Sigmoid colon (tissue), 6 donors: ENCODE measurements at regions not wholly inside any gene's neighbourhood (a gene's known extent, or its start where the extent isn't known, plus 50 kb on each side); places are given as distances from the start of the nearest gene placed in this dataset.

Source experiments
- DNase-seq: peaks from one replicate; pipeline ENCODE4 v3.0.0-alpha.2; 2019
- H3K27ac ChIP-seq, 4 donors: fragments of 200-600 bp; sonication (generic); one replicate each; pipeline ENCODE4 v1.5.1; 2016 to 2019; ENCODE audit warnings: mild to moderate bottlenecking in 1 of 4
- H3K27me3 ChIP-seq, 3 donors: fragments of 200-600 bp; sonication (generic); one replicate each; pipeline ENCODE4 v1.5.1; 2019; ENCODE audit warnings: mild to moderate bottlenecking in 1 of 3
- H3K36me3 ChIP-seq, 4 donors: fragments of 200-600 bp; sonication (generic); one replicate each; pipeline ENCODE4 v1.5.1; 2016 to 2019
- H3K4me1 ChIP-seq, 4 donors: fragments of 200-600 bp; sonication (generic); one replicate each; pipeline ENCODE4 v1.5.1; 2017 to 2019
- H3K4me3 ChIP-seq, 4 donors: fragments of 200-600 bp; sonication (generic); one replicate each; pipeline ENCODE4 v1.5.1; 2017 to 2019; ENCODE audit warnings: mild to moderate bottlenecking in 2 of 4, moderate library complexity in 1 of 4
- H3K9me3 ChIP-seq, 4 donors: fragments of 200-600 bp in 3 of 4; sonication (generic) in 3 of 4; one replicate each; pipeline versions ENCODE4 v1.5.1 to v1.6.1; 2013 to 2019
- EP300 ChIP-seq, 4 donors: sonication (generic); formaldehyde crosslinking; IDR thresholded peaks; one replicate each; pipeline ENCODE4 v1.6.1; 2017; ENCODE audit warnings: antibody characterized with exemption in 4 of 4
- POLR2A ChIP-seq, 2 donors: fragments of 450-650 bp; IDR thresholded peaks; one replicate each; pipeline ENCODE4 v1.6.1; 2016; ENCODE audit warnings: antibody characterized with exemption in 2 of 2, mild to moderate bottlenecking in 2 of 2, moderate library complexity in 2 of 2
- POLR2AphosphoS5 ChIP-seq, 4 donors: sonication (generic); formaldehyde crosslinking; IDR thresholded peaks; one replicate each; pipeline ENCODE4 v1.6.1; 2017; ENCODE audit warnings: antibody characterized with exemption in 4 of 4
- WGBS, 2 donors: extraction: QIAGEN DNeasy Blood & Tissue Kit; methylation state at CpG; one replicate each; pipeline ENCODE4 v1.1.7; 2013; 5-methylcytosine and 5-hydroxymethylcytosine counted together
- intact Hi-C: fragments of 100-400 bp; cut with DNase I; formaldehyde crosslinking; loops from one replicate; pipeline ENCODE4 v1.15.1; 2023
- TF ChIP-seq, protein P1 (sequence below), 4 experiments: fragments of 450-650 bp in 3 of 4; fragments of 200-600 bp in 1 of 4; IDR thresholded peaks; one replicate each; pipeline ENCODE4 v1.5.1; 2016 to 2019; ENCODE audit warnings: antibody characterized with exemption in 4 of 4, mild to moderate bottlenecking in 3 of 4, moderate library complexity in 2 of 4
- donor health status: healthy with polysubstance abuse.
- donor health status: healthy.

DNA sequence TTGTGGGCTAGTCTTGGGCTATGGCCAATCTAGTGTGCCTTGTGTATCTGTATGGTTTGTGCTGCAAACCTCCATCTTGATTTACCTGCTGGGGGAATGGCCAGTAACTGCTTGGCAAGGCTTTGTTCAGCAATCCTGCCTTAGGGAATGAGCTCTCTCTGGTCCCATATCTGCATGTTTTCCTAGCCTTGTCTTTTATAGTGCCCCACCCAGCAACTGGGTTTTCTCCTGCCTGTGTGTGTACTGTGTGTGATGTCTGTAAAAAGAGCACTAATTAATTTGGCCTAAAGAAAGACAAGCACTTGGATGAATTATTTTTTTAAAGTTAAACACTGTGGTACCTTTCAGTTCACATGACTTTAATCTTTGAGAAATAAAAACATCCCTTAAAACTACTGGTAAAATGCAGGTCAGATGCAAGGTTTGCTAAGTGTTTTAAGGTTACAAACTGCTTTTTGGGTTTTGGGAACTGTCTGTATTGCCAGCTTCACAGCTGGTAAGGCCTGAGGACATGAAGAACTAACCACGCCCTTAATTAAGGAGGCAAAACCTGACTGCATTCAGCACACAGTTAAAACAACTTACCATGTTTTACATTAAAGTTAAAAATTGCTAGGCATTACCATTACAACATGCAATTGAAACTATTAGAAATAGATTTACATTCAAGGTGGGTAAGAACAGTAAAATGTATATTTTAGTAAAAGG, 1169.2 kb downstream of the OTOL1 start:
- Histone ChIP-seq H3K36me3 (no peaks in the 10 kb centered on the region), H3K9me3 (no peaks in the 10 kb centered on the region), H3K27me3 (no peaks in the 10 kb centered on the region), H3K4me1 (peaks cover 0 to 5% (median 0%) of the 10 kb centered on the region in 4 donors), H3K4me3 (no peak overlapping the region), H3K27ac (peak overlapping the region in 2 of 4 donors; percentile 9 to 26)
- TF ChIP-seq, protein P1, sequence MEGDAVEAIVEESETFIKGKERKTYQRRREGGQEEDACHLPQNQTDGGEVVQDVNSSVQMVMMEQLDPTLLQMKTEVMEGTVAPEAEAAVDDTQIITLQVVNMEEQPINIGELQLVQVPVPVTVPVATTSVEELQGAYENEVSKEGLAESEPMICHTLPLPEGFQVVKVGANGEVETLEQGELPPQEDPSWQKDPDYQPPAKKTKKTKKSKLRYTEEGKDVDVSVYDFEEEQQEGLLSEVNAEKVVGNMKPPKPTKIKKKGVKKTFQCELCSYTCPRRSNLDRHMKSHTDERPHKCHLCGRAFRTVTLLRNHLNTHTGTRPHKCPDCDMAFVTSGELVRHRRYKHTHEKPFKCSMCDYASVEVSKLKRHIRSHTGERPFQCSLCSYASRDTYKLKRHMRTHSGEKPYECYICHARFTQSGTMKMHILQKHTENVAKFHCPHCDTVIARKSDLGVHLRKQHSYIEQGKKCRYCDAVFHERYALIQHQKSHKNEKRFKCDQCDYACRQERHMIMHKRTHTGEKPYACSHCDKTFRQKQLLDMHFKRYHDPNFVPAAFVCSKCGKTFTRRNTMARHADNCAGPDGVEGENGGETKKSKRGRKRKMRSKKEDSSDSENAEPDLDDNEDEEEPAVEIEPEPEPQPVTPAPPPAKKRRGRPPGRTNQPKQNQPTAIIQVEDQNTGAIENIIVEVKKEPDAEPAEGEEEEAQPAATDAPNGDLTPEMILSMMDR (IDR thresholded peaks at IDR 0.05): no peak
- TF ChIP-seq POLR2A (IDR thresholded peaks at IDR 0.05): no peak
- 84 to 90% methylated on average over 1 of the region's 1 CpG for WGBS, 2 donors
- no peak for DNase-seq
- intact Hi-C loops: no loop called here

DNA sequence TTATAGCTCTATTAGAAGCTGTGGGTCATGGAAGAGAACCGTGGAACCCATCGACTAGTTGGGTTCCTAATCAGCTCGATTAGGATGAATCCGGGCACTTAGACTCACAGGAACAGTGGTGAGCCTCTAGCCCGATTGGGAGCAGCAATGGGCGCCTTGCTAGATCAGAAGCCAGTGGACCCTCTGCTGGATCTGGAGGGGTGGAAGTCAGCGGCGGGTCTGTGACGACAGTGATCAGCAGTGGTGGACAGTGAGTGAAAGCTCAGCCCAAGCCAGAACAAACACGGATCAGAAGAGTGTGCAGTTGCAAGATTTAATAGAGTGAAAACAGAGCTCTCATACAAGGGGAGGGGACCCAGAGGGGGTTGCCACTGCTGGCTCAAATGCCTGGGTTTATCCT, 1170.2 kb downstream of the OTOL1 start:
- WGBS, 2 donors: 88 to 92% methylated on average over 10 of the region's 10 CpGs
- Histone ChIP-seq H3K4me3 (no peak overlapping the region), H3K4me1 (peaks cover 0 to 15% (median 4%) of the 10 kb centered on the region in 4 donors), H3K36me3 (no peaks in the 10 kb centered on the region), H3K27me3 (no peaks in the 10 kb centered on the region), H3K9me3 (no peaks in the 10 kb centered on the region), H3K27ac (no peak overlapping the region)
- TF ChIP-seq POLR2AphosphoS5 (IDR thresholded peaks at IDR 0.05) (no peak), POLR2A (IDR thresholded peaks at IDR 0.05) (no peak), EP300 (IDR thresholded peaks at IDR 0.05) (no peak)
- TF ChIP-seq, protein P1 (IDR thresholded peaks at IDR 0.05): no peak
- intact Hi-C loops: no loop called here
- no peak for DNase-seq

DNA sequence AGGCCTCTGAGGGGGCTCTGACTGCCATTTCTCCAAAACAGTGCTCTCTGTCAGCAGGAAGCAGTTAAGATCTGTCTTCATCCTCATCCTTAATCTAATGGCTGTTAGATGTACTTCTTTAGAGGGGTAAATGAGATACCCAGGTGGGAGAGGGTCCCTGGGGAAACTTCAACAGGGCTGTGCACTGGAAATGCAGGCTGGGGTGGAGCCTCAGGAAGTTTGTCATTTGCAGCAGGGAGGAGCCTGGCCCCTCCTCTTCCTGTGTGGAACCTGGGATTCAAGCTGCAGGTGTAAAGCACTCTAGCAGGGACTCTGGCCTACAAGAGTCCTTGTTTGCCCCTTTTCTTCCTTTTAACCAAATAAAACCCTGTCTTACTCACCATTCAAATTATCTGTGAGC, 1173.6 kb downstream of the OTOL1 start:
- TF ChIP-seq EP300 (IDR thresholded peaks at IDR 0.05) (no peak), POLR2AphosphoS5 (IDR thresholded peaks at IDR 0.05) (no peak), POLR2A (IDR thresholded peaks at IDR 0.05) (no peak)
- TF ChIP-seq, protein P1 (IDR thresholded peaks at IDR 0.05): no peak
- DNase-seq: no peak
- Histone ChIP-seq H3K27me3 (no peaks in the 10 kb centered on the region), H3K27ac (no peak overlapping the region), H3K36me3 (no peaks in the 10 kb centered on the region), H3K4me1 (peaks cover 0 to 24% (median 10%) of the 10 kb centered on the region in 4 donors), H3K9me3 (no peaks in the 10 kb centered on the region), H3K4me3 (no peak overlapping the region)
- intact Hi-C loops: no loop called here

DNA sequence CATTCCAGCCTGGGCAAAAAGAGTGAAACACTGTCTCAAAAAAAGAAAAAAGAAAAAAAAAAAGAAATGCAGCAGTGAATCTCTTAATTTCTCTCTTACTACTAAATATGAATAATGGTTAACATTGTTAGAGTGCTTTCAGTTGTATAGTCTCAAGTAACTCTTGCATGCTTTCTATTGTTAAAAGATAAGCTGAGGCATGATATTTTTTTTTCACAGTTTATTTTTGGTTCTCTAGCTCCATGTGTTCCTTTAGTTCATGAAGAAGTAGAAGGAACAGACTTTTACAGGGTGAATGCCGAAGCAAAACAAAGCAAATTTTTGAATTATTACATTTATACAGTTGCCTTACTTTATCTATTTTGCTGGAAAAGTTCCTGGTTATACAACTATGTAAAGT, 1180.9 kb downstream of the OTOL1 start:
- TF ChIP-seq EP300 (IDR thresholded peaks at IDR 0.05): no peak
- no peak for TF ChIP-seq POLR2A (IDR thresholded peaks at IDR 0.05)
- TF ChIP-seq, protein P1 (IDR thresholded peaks at IDR 0.05): no peak
- no peak for TF ChIP-seq POLR2AphosphoS5 (IDR thresholded peaks at IDR 0.05)
- no peaks in the 10 kb centered on the region for H3K27me3 ChIP-seq
- intact Hi-C loops: no loop called here
- peaks cover 0 to 9% (median 3%) of the 10 kb centered on the region in 4 donors for H3K4me1 ChIP-seq
- no peak overlapping the region for H3K4me3 ChIP-seq
- H3K9me3 ChIP-seq: no peaks in the 10 kb centered on the region
- no peaks in the 10 kb centered on the region for H3K36me3 ChIP-seq
- H3K27ac ChIP-seq: no peak overlapping the region
- WGBS, 2 donors: 86 to 91% methylated on average over 1 of the region's 1 CpG
- DNase-seq: no peak

DNA sequence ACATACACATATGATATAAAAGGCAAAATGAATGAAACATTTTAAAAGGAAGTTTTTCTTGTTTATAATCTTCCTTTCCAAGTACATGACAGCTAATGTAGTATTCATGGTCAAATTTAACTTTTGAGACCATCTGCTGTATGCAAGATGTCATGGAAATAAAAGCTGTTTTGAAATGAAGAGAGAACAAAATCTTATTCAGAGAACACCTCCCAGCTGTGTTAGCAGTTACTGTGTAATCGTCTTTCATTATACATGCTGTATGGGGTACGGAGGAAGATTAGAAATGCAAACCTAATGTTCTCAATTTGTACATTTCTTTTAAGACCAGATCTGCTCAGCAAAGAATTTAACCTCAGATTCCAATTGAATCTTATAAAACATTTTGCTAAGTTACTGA, 1182.3 kb downstream of the OTOL1 start:
- H3K9me3 ChIP-seq: no peaks in the 10 kb centered on the region
- H3K4me3 ChIP-seq: no peak overlapping the region
- TF ChIP-seq POLR2AphosphoS5 (IDR thresholded peaks at IDR 0.05): no peak
- TF ChIP-seq, protein P1 (IDR thresholded peaks at IDR 0.05): no peak
- no peak for TF ChIP-seq EP300 (IDR thresholded peaks at IDR 0.05)
- TF ChIP-seq POLR2A (IDR thresholded peaks at IDR 0.05): no peak
- DNase-seq: no peak
- H3K27me3 ChIP-seq: no peaks in the 10 kb centered on the region
- WGBS, 2 donors: 79 to 86% methylated on average over 2 of the region's 2 CpGs
- intact Hi-C loops: no loop called here
- peaks cover 0 to 6% (median 0%) of the 10 kb centered on the region in 4 donors for H3K4me1 ChIP-seq
- no peak overlapping the region for H3K27ac ChIP-seq
- H3K36me3 ChIP-seq: no peaks in the 10 kb centered on the region
